Fibroblast of lung (primary cell): ENCODE measurements at regions not wholly inside any gene's neighbourhood (a gene's known extent, or its start where the extent isn't known, plus 50 kb on each side); places are given as distances from the start of the nearest gene placed in this dataset.
A peak's percentile ranks its signal among the peaks of the same experiment; 100 is the strongest.
"Not testable (repeated sequence)": the region's sequence is repeated elsewhere in the genome, so short reads cannot be mapped to it uniquely, and the experiment has no call there.

Experiments
- DNase-seq, 2 donors: peaks; one replicate each; pipeline versions ENCODE4 v3.0.0 to v3.0.0-alpha.2; 2010; ENCODE audit warnings: low read depth in 2 of 2
- H2AFZ ChIP-seq: 2 replicates; pipeline ENCODE4 v1.5.1; 2012; ENCODE audit warnings: low read length, control low read depth, inconsistent platforms
- H3K27ac ChIP-seq: 2 replicates; pipeline ENCODE4 v1.5.1; 2011; ENCODE audit warnings: low read length, control low read depth; ENCODE audit not compliant: insufficient read depth
- H3K27me3 ChIP-seq: 2 replicates; pipeline ENCODE4 v1.5.1; 2011; ENCODE audit warnings: mild to moderate bottlenecking, low read length; ENCODE audit not compliant: control insufficient read depth, insufficient read depth
- H3K36me3 ChIP-seq: 2 replicates; pipeline ENCODE4 v1.5.1; 2011; ENCODE audit warnings: low read length; ENCODE audit not compliant: control insufficient read depth, insufficient read depth
- H3K4me1 ChIP-seq: 2 replicates; pipeline ENCODE4 v1.5.1; 2011; ENCODE audit warnings: low read length; ENCODE audit not compliant: control insufficient read depth, insufficient read depth; ENCODE audit errors: extremely low read depth
- H3K4me2 ChIP-seq: 2 replicates; pipeline ENCODE4 v1.5.1; 2011; ENCODE audit warnings: low read length, control low read depth; ENCODE audit not compliant: insufficient read depth; ENCODE audit errors: extremely low read depth
- H3K4me3 ChIP-seq, 4 experiments: fragments of 200-600 bp in 1 of 4; sonication (generic) in 1 of 4; replicated peaks in 1 of 4; 2 replicates each; pipeline ENCODE4 v1.5.1; 2011 to 2016; ENCODE audit warnings: low read length in 4 of 4, low read depth in 3 of 4, mild to moderate bottlenecking in 3 of 4, control low read depth in 2 of 4, inconsistent platforms in 1 of 4, mixed read lengths in 1 of 4; ENCODE audit not compliant: insufficient read depth in 1 of 4; ENCODE audit errors: control extremely low read depth in 1 of 4
- H3K79me2 ChIP-seq: 2 replicates; pipeline ENCODE4 v1.5.1; 2012; ENCODE audit warnings: mild to moderate bottlenecking, low read length, inconsistent platforms; ENCODE audit not compliant: control insufficient read depth, insufficient read depth
- H3K9ac ChIP-seq: 2 replicates; pipeline ENCODE4 v1.5.1; 2011; ENCODE audit warnings: mild to moderate bottlenecking, low read length, control low read depth; ENCODE audit not compliant: insufficient read depth
- H3K9me3 ChIP-seq: 2 replicates; pipeline ENCODE4 v1.5.1; 2012; ENCODE audit warnings: low read depth, low read length; ENCODE audit not compliant: control insufficient read depth, insufficient read depth
- H4K20me1 ChIP-seq: 2 replicates; pipeline ENCODE4 v1.5.1; 2011; ENCODE audit warnings: low read length; ENCODE audit not compliant: control insufficient read depth, insufficient read depth; ENCODE audit errors: extremely low read depth
- EZH2 ChIP-seq: IDR thresholded peaks from 2 replicates; pipeline ENCODE4 v1.5.1; 2012; ENCODE audit warnings: low read length, control low read depth, mild to moderate bottlenecking; ENCODE audit errors: missing control alignments
- TF ChIP-seq, protein P1 (sequence below), 2 donors: IDR thresholded peaks in 1 of 2; conservative IDR thresholded peaks in 1 of 2; 1 replicate in 1 of 2; 2 replicates in 1 of 2; pipeline ENCODE4 v1.5.1; 2011 to 2012; ENCODE audit warnings: low read length in 2 of 2, control low read depth in 1 of 2, inconsistent platforms in 1 of 2, low read depth in 1 of 2, mild to moderate bottlenecking in 1 of 2

DNA sequence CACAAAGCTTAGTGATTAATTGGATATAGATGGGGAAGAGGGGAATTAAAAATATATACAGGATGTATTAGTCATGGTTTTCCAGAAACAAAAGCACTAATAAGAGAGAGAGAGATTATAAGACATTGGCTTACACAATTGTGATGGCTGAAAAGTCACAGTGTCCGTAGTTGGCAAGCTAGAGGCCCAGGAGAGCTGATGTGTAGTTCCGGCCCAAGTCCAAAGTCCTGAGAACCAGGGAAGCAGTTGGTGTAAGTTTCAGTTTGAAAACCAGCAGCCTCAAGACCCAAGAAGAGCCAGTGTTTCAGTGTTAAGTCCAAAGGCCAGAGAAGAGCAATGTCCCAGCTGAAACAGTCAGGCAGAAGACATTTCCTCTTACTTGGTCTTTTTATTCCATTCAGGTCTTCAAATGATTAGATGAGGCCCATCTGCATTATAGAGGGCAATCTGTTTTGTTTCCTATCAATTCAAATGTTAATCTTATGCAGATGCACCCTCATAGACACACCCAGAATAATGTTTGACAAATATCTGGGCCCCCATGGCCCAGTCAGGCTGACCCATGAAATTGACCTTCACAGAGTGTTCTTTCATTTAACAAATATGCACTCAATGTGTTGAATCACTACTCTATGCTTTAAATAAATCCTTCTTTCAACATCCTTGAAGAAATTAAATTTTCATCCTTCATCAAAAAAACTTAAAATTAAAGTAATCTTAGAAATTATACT, 67.2 kb upstream of the DIO2 start:
- Histone ChIP-seq H4K20me1 (no peaks in the 10 kb centered on the region), H3K4me2 (no peak overlapping the region), H3K9me3 (no peaks in the 10 kb centered on the region), H3K79me2 (no peaks in the 10 kb centered on the region), H3K9ac (no peak overlapping the region), H3K27ac (no peak overlapping the region), H3K36me3 (no peaks in the 10 kb centered on the region), H3K27me3 (no peaks in the 10 kb centered on the region), H3K4me3 (no peak overlapping the region), H3K4me1 (peaks cover 3% of the 10 kb centered on the region), H2AFZ (peak overlapping the region; percentile 24)
- TF ChIP-seq, protein P1, sequence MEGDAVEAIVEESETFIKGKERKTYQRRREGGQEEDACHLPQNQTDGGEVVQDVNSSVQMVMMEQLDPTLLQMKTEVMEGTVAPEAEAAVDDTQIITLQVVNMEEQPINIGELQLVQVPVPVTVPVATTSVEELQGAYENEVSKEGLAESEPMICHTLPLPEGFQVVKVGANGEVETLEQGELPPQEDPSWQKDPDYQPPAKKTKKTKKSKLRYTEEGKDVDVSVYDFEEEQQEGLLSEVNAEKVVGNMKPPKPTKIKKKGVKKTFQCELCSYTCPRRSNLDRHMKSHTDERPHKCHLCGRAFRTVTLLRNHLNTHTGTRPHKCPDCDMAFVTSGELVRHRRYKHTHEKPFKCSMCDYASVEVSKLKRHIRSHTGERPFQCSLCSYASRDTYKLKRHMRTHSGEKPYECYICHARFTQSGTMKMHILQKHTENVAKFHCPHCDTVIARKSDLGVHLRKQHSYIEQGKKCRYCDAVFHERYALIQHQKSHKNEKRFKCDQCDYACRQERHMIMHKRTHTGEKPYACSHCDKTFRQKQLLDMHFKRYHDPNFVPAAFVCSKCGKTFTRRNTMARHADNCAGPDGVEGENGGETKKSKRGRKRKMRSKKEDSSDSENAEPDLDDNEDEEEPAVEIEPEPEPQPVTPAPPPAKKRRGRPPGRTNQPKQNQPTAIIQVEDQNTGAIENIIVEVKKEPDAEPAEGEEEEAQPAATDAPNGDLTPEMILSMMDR (conservative IDR thresholded peaks at IDR 0.05 in 1 of 2, IDR thresholded peaks at IDR 0.05 in 1 of 2; ENCODE audit: low read depth in 1 of 2, low read length in 2 of 2), result no peak
- TF ChIP-seq EZH2, result no peak
- peak; percentile 39 to 71 for DNase-seq

DNA sequence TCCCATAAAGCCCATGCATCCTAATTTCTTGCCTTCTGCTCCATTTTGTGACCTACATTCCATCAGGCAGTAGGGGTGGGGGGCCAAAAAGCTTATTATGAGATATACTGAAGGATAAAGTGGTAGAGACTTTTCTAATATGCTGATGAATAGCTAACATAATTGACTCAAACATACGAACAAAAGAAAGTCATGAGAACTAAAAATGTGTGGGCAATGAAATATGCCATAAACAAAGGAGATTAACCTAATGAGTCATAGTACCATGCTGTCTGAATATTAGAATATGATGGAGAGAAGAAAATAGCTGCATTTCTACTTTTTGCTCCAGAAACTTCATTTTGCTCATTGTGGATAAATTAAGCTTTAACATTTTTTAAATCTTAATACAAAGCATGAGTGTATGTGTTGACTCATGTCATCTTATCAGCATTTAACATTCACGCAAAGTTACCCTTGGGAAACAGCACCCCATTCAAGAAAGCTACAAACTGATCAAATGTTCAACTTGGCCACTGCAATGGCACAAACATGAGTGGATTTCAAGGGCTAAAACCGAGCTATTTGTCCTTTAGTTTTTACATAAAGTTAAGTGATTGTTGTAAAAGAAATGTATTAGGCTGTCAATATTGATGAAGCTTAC, 64.0 kb upstream of the DIO2 start:
- H3K27ac ChIP-seq, result no peak overlapping the region
- H3K9me3 ChIP-seq, result no peaks in the 10 kb centered on the region
- TF ChIP-seq EZH2, result no peak
- TF ChIP-seq, protein P1 (conservative IDR thresholded peaks at IDR 0.05 in 1 of 2, IDR thresholded peaks at IDR 0.05 in 1 of 2; ENCODE audit: low read depth in 1 of 2, low read length in 2 of 2), result no peak
- H3K4me3 ChIP-seq, result no peak overlapping the region
- no peaks in the 10 kb centered on the region for H3K27me3 ChIP-seq
- H2AFZ ChIP-seq, result no peak overlapping the region
- no peaks in the 10 kb centered on the region for H3K36me3 ChIP-seq
- no peaks in the 10 kb centered on the region for H4K20me1 ChIP-seq
- H3K79me2 ChIP-seq, result no peaks in the 10 kb centered on the region
- H3K9ac ChIP-seq, result no peak overlapping the region
- peaks cover 3% of the 10 kb centered on the region for H3K4me1 ChIP-seq
- peak; percentile 14 to 82 for DNase-seq
- no peak overlapping the region for H3K4me2 ChIP-seq

DNA sequence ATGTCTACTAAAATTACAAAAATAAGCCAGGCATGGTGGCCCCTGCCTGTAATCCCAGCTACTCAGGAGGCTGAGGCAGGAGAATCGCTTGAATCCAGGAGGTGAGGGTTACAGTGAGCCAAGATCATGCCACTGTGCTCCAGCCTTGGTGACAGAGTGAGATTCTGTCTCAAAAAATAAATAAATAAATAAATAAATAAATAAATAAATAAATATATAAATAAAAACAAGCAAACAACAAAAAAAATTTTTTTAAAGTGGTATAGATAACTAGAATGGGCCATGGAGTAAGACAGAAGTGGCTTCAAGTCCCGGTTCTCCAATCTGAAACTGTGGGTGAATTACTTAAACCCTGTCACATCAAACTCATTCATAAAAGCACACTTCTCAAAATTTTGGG, 63.0 kb upstream of the DIO2 start:
- H3K4me3 ChIP-seq, H3K4me2 ChIP-seq, H4K20me1 ChIP-seq, H3K36me3 ChIP-seq, H3K27ac ChIP-seq, H2AFZ ChIP-seq, H3K9ac ChIP-seq, H3K9me3 ChIP-seq, DNase-seq, H3K79me2 ChIP-seq, H3K4me1 ChIP-seq, H3K27me3 ChIP-seq: not testable (repeated sequence)
